ENCODE measurements at regions not wholly inside any gene's neighbourhood (a gene's known extent, or its start where the extent isn't known, plus 50 kb on each side); places are given as distances from the start of the nearest gene placed in this dataset.
"Not testable (repeated sequence)": the region's sequence is repeated elsewhere in the genome, so short reads cannot be mapped to it uniquely, and the experiment has no call there.

DNA sequence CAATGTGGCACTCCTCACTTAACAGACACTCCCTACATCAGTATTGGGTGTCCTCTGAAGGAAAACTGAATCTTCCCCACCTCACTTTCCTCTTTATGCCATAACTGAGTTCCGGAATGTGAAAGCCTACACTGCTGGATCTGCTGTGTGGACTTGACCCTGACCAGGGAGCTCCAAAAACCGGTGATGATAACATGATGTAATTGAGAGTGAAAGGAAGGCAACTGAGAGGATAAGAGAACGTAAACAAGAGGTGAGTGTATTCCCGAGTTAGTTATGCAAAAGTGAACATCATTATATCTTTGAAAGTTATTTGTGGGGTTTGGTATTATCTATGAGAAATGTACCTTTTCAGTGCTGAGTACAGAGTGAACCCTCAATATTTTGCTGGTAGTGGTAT lies 1794.8 kb downstream of the MRPL39 start:
- Histone ChIP-seq H3K36me3 (ENCODE audit: control insufficient read depth, insufficient read depth, low read length) (no peaks in the 10 kb centered on the region), H3K4me3 (ENCODE audit: low read depth, low read length) (no peak overlapping the region), H3K27ac (ENCODE audit: low read depth, low read length) (no peak overlapping the region), H3K4me1 (ENCODE audit: control insufficient read depth, insufficient read depth, low read length) (no peaks in the 10 kb centered on the region), H3K27me3 (ENCODE audit: control insufficient read depth, insufficient read depth, low read length) (no peaks in the 10 kb centered on the region), H3K9ac (ENCODE audit: low read length) (no peak overlapping the region), H3K9me3 (ENCODE audit: control insufficient read depth, insufficient read depth, low read depth, low read length) (no peaks in the 10 kb centered on the region; the same call in 1 of the 2 replicates)

DNA sequence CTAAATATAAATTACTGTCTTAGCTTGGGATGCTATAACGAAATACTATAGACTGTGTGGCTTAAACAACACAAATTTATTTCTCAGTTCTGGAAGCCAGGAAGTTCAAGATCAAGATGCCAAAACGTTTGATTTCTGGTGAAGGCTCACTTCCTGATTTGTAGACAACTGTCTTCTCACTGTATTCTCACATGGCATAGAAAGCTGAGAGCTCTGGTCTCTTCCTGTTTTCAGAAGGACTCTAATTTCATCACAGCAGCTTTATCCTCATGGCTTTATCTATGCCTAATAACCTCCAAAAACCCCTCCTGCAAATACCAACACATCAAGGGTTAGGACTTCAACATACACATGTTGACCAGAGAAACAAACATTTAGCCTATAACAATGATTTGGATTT lies 1795.5 kb downstream of the MRPL39 start:
- Histone ChIP-seq H3K36me3 (ENCODE audit: control insufficient read depth, insufficient read depth, low read length) (no peaks in the 10 kb centered on the region), H3K4me1 (ENCODE audit: control insufficient read depth, insufficient read depth, low read length) (no peaks in the 10 kb centered on the region), H3K27me3 (ENCODE audit: control insufficient read depth, insufficient read depth, low read length) (no peaks in the 10 kb centered on the region), H3K9me3 (ENCODE audit: control insufficient read depth, insufficient read depth, low read depth, low read length) (no peaks in the 10 kb centered on the region; the same call in 1 of the 2 replicates), H3K9ac (ENCODE audit: low read length) (no peak overlapping the region), H3K4me3 (ENCODE audit: low read depth, low read length) (no peak overlapping the region), H3K27ac (ENCODE audit: low read depth, low read length) (no peak overlapping the region)

DNA sequence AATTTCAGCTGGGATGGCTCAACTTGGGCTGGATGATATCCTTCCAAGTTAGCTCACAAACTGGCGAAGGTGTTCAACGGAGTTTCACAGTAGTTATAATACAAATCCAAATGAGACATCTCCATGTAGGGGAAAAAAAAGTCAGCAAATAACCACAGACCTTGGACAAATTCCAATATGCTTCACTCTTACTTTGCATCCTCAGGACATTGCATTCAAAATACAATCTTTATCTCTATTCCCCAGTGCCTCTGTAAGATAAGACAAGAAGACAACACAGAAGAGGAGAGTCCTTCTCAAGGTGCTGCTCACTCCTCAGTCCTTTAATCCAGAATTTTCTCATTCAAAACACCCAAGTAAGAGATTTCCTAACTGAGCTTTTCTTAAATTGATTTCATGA lies 1797.7 kb downstream of the MRPL39 start:
- no peaks in the 10 kb centered on the region for H3K36me3 ChIP-seq (ENCODE audit: control insufficient read depth, insufficient read depth, low read length)
- H3K4me3 ChIP-seq (ENCODE audit: low read depth, low read length): no peak overlapping the region
- no peaks in the 10 kb centered on the region; the same call in 1 of the 2 replicates for H3K9me3 ChIP-seq (ENCODE audit: control insufficient read depth, insufficient read depth, low read depth, low read length)
- no peaks in the 10 kb centered on the region for H3K27me3 ChIP-seq (ENCODE audit: control insufficient read depth, insufficient read depth, low read length)
- H3K27ac ChIP-seq (ENCODE audit: low read depth, low read length): no peak overlapping the region
- H3K9ac ChIP-seq (ENCODE audit: low read length): no peak overlapping the region
- no peaks in the 10 kb centered on the region for H3K4me1 ChIP-seq (ENCODE audit: control insufficient read depth, insufficient read depth, low read length)

DNA sequence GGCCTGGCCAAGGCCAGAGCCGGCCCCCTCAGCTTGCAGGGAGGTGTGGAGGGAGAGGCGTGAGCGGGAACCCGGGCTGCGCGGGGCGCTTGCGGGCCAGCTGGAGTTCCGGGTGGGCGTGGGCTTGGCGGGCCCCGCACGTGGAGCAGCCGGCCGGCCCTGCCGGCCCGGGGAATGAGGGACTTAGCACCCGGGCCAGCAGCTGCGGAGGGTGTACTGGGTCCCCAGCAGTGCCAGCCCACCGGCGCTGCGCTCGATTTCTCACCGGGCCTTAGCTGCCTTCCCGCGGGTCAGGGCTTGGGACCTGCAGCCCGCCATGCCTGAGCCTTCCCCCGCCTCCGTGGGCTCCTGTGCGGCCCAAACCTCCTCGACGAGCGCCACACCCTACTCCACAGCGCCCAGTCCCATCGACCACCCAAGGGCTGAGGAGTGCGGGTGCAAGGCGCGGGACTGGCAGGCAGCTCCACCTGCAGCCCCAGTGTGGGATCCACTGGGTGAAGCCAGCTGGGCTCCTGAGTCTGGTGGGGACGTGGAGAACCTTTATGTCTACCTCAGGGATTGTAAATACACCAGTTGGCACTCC lies 1800.2 kb downstream of the MRPL39 start:
- H3K9ac ChIP-seq (ENCODE audit: low read length); H3K27me3 ChIP-seq (ENCODE audit: control insufficient read depth, insufficient read depth, low read length); H3K4me1 ChIP-seq (ENCODE audit: control insufficient read depth, insufficient read depth, low read length); H3K27ac ChIP-seq (ENCODE audit: low read depth, low read length); H3K9me3 ChIP-seq (ENCODE audit: control insufficient read depth, insufficient read depth, low read depth, low read length); H3K4me3 ChIP-seq (ENCODE audit: low read depth, low read length); H3K36me3 ChIP-seq (ENCODE audit: control insufficient read depth, insufficient read depth, low read length): not testable (repeated sequence)

DNA sequence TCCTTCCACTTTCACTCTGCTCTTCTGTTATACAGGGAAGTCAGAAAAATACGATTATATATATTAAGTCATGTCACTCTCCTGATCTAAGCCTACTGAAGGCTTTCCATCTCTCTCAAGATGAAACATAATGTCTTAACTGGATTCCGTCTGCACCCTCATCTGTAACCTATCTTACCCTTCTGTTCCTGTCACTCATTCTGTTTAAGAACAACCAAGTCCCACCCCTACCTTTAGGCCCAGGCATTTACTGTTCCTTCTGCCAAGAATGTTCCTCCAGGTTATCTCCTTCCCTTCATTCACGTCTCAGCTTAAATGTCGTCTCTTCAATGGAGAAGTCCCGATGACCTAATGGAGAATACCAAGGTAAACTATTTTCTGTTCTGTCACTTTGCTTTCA lies 1802.4 kb downstream of the MRPL39 start:
- Histone ChIP-seq H3K9ac (ENCODE audit: low read length) (no peak overlapping the region), H3K27me3 (ENCODE audit: control insufficient read depth, insufficient read depth, low read length) (no peaks in the 10 kb centered on the region), H3K36me3 (ENCODE audit: control insufficient read depth, insufficient read depth, low read length) (no peaks in the 10 kb centered on the region), H3K9me3 (ENCODE audit: control insufficient read depth, insufficient read depth, low read depth, low read length) (no peaks in the 10 kb centered on the region), H3K4me3 (ENCODE audit: low read depth, low read length) (no peak overlapping the region), H3K4me1 (ENCODE audit: control insufficient read depth, insufficient read depth, low read length) (no peaks in the 10 kb centered on the region), H3K27ac (ENCODE audit: low read depth, low read length) (no peak overlapping the region)

DNA sequence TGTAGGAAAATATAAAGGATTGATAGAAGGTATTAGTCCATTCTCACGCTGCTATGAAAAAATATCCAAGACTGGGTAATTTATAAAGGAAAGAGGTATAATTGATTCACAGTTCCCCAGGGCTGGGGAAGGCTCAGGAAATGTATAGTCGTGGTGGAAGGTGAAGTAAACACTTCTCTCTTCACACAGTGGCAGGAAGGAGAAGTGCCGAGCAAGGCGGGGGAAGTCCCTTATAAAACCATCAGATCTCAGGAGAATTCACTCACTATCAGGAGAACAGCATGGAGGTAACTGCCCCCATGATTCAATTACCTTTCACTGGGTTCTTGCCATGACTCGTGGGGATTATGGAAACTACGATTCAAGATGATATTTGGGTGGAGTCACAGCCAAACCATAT lies 1806.0 kb downstream of the MRPL39 start:
- Histone ChIP-seq H3K9me3 (ENCODE audit: control insufficient read depth, insufficient read depth, low read depth, low read length) (no peaks in the 10 kb centered on the region), H3K27me3 (ENCODE audit: control insufficient read depth, insufficient read depth, low read length) (no peaks in the 10 kb centered on the region), H3K36me3 (ENCODE audit: control insufficient read depth, insufficient read depth, low read length) (no peaks in the 10 kb centered on the region), H3K4me1 (ENCODE audit: control insufficient read depth, insufficient read depth, low read length) (no peaks in the 10 kb centered on the region), H3K4me3 (ENCODE audit: low read depth, low read length) (no peak overlapping the region), H3K27ac (ENCODE audit: low read depth, low read length) (no peak overlapping the region), H3K9ac (ENCODE audit: low read length) (no peak overlapping the region)

DNA sequence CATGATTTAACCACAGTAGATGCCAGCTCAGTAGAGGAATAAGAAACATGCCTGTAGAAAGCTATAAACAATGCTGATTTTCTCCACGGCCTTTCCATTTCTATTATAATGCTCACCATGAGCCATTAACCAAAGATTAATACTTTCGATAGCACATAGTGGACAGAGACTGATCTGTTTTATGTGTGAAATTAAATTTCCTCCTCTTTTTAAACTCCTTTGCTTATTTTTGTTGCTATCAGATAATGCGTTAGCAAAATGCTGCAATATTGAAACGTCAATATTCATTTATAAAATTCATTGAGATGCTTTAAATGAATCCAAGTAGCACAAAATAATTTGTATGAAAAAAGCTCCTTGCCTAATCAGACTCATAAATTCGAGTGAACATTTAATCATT lies 1807.9 kb downstream of the MRPL39 start:
- H3K4me3 ChIP-seq (ENCODE audit: low read depth, low read length): no peak overlapping the region
- H3K36me3 ChIP-seq (ENCODE audit: control insufficient read depth, insufficient read depth, low read length): no peaks in the 10 kb centered on the region
- no peaks in the 10 kb centered on the region for H3K9me3 ChIP-seq (ENCODE audit: control insufficient read depth, insufficient read depth, low read depth, low read length)
- H3K4me1 ChIP-seq (ENCODE audit: control insufficient read depth, insufficient read depth, low read length): no peaks in the 10 kb centered on the region
- H3K27ac ChIP-seq (ENCODE audit: low read depth, low read length): no peak overlapping the region
- no peaks in the 10 kb centered on the region for H3K27me3 ChIP-seq (ENCODE audit: control insufficient read depth, insufficient read depth, low read length)
- no peak overlapping the region for H3K9ac ChIP-seq (ENCODE audit: low read length)

DNA sequence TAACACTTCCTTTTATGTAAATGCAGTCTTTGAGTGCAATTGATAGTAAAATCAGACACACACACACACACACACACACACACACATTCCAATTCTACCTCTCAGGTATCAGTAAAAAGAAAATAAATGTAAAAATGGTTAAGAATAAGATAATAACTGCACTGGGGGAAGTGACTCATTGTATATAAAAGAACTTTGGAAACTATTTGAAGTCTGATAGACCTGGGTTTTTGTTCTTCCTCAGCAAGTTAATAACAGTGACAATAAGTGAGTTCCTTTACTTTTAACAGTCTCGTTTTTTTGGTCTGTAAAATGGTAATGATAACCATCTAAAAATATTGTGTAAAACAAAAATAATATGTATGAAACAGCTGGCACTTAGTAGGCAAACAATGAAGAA lies 1815.0 kb downstream of the MRPL39 start:
- no peak overlapping the region for H3K9ac ChIP-seq (ENCODE audit: low read length)
- no peaks in the 10 kb centered on the region for H3K27me3 ChIP-seq (ENCODE audit: control insufficient read depth, insufficient read depth, low read length)
- H3K4me1 ChIP-seq (ENCODE audit: control insufficient read depth, insufficient read depth, low read length): no peaks in the 10 kb centered on the region
- H3K27ac ChIP-seq (ENCODE audit: low read depth, low read length): no peak overlapping the region
- 0 out of 2 replicates have a peak, but pooled peaks cover 4% of the 10 kb centered on the region for H3K9me3 ChIP-seq (ENCODE audit: control insufficient read depth, insufficient read depth, low read depth, low read length)
- H3K36me3 ChIP-seq (ENCODE audit: control insufficient read depth, insufficient read depth, low read length): no peaks in the 10 kb centered on the region
- H3K4me3 ChIP-seq (ENCODE audit: low read depth, low read length): no peak overlapping the region

DNA sequence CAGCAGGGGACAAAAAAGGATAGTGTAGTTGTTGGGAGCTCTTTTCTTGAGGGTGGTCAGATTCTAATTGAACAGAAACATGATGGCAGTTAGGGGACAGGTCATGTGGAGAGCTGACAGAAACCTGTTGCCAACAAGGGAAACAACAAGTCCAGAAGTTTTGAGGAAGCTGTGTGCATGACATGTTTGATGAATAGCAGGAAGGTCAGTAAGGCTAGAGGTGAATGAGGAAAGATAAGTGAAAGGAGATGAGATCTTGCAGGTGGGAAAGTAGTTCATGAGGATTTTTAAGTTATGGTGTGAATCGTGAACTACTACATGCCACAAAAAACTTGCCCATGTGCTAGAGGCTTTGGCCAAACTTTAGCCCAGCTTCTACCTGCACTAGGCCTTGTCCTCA lies 1817.4 kb downstream of the MRPL39 start:
- H3K9ac ChIP-seq (ENCODE audit: low read length): no peak overlapping the region
- H3K9me3 ChIP-seq (ENCODE audit: control insufficient read depth, insufficient read depth, low read depth, low read length): 0 out of 2 replicates have a peak, but pooled peaks cover 4% of the 10 kb centered on the region
- no peaks in the 10 kb centered on the region for H3K4me1 ChIP-seq (ENCODE audit: control insufficient read depth, insufficient read depth, low read length)

DNA sequence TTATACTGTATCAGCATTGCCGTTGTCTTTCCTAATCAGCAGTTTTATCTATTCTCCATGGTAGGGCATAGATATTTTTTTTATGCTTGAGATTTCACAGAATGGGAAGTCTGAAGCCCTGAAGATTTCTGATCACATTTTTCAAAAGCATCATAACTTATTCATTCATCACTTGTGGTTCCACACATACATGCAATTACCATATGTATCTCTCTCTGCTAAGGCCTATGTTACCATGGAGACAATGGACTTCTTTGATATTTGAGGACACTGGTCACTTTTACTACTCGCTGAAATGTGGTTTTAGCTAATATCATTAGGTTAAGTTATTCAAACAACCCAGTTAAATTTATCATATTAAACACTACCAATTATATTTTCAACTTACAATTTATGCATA lies 1827.0 kb downstream of the MRPL39 start:
- H3K9ac ChIP-seq (ENCODE audit: low read length): no peak overlapping the region
- no peaks in the 10 kb centered on the region for H3K9me3 ChIP-seq (ENCODE audit: control insufficient read depth, insufficient read depth, low read depth, low read length)
- no peaks in the 10 kb centered on the region for H3K27me3 ChIP-seq (ENCODE audit: control insufficient read depth, insufficient read depth, low read length)
- no peaks in the 10 kb centered on the region for H3K36me3 ChIP-seq (ENCODE audit: control insufficient read depth, insufficient read depth, low read length)
- H3K27ac ChIP-seq (ENCODE audit: low read depth, low read length): no peak overlapping the region
- no peaks in the 10 kb centered on the region for H3K4me1 ChIP-seq (ENCODE audit: control insufficient read depth, insufficient read depth, low read length)
- no peak overlapping the region for H3K4me3 ChIP-seq (ENCODE audit: low read depth, low read length)

More for the DNA sequence above, 1817.4 kb downstream of the MRPL39 start:
- Histone ChIP-seq H3K27ac (ENCODE audit: low read depth, low read length) (no peak overlapping the region), H3K36me3 (ENCODE audit: control insufficient read depth, insufficient read depth, low read length) (no peaks in the 10 kb centered on the region), H3K27me3 (ENCODE audit: control insufficient read depth, insufficient read depth, low read length) (no peaks in the 10 kb centered on the region), H3K4me3 (ENCODE audit: low read depth, low read length) (no peak overlapping the region)

DNA sequence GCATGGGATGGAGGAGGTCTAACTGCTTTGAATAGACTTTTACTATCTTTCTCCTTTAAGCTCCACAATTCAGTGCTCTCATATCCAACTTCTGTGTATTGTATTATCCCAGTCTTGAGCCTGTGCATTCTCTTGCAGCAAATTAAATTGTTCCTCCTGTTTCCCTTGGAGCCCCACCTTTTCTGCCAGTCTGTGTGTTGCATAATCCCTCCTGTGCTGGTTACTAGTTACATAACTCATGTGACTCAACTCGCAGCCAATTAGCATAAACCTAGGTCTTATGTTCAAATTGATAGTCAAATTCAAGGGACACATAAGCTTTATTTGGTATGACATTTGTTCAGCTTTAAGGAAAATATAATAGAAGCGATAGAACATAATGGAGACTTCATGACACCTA lies 1863.5 kb downstream of the MRPL39 start:
- Histone ChIP-seq H3K4me3 (ENCODE audit: low read depth, low read length) (no peak overlapping the region), H3K27ac (ENCODE audit: low read depth, low read length) (no peak overlapping the region), H3K9ac (ENCODE audit: low read length) (no peak overlapping the region), H3K36me3 (ENCODE audit: control insufficient read depth, insufficient read depth, low read length) (no peaks in the 10 kb centered on the region), H3K4me1 (ENCODE audit: control insufficient read depth, insufficient read depth, low read length) (no peaks in the 10 kb centered on the region), H3K9me3 (ENCODE audit: control insufficient read depth, insufficient read depth, low read depth, low read length) (peaks cover 29% of the 10 kb centered on the region), H3K27me3 (ENCODE audit: control insufficient read depth, insufficient read depth, low read length) (no peaks in the 10 kb centered on the region)

DNA sequence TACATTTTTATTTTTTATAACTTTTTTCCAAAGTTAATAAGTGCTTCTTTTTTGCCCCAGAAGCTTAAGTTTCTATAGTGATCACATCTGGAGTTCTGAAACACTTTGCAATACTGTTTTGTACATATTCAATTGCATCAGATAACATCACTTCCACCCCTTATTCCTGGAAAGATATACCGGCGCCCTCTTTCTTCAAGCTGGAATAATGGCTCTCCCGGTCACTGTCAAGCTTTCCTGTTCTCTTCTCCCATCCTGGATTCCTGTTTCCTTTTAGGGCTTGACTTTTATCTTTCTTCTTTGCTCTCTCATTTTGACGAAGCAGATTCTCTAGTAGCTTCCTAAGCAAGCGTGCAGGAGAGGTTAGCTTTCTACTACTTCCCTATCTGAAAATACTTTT lies 1866.8 kb downstream of the MRPL39 start:
- Histone ChIP-seq H3K36me3 (ENCODE audit: control insufficient read depth, insufficient read depth, low read length) (no peaks in the 10 kb centered on the region), H3K4me3 (ENCODE audit: low read depth, low read length) (no peak overlapping the region), H3K9me3 (ENCODE audit: control insufficient read depth, insufficient read depth, low read depth, low read length) (peaks cover 9% of the 10 kb centered on the region; the same call in 1 of the 2 replicates), H3K9ac (ENCODE audit: low read length) (no peak overlapping the region), H3K4me1 (ENCODE audit: control insufficient read depth, insufficient read depth, low read length) (no peaks in the 10 kb centered on the region), H3K27ac (ENCODE audit: low read depth, low read length) (no peak overlapping the region), H3K27me3 (ENCODE audit: control insufficient read depth, insufficient read depth, low read length) (no peaks in the 10 kb centered on the region)

Data from HUES6 (cell line).